SK-N-SH (cell line): ENCODE measurements at regions not wholly inside any gene's neighbourhood (a gene's known extent, or its start where the extent isn't known, plus 50 kb on each side); places are given as distances from the start of the nearest gene placed in this dataset.

Experiments used
- ELF1 ChIP-seq: IDR thresholded peaks from 2 replicates; pipeline ENCODE4 v1.4.0; 2012
- EP300 ChIP-seq, 2 experiments: IDR thresholded peaks; 2 replicates each; pipeline versions ENCODE4 v1.4.0 to v1.6.1; 2012; ENCODE audit warnings: borderline replicate concordance in 1 of 2, low read depth in 1 of 2, low read length in 1 of 2
- MEF2A ChIP-seq: IDR thresholded peaks from 2 replicates; pipeline ENCODE4 v1.4.0; 2012; ENCODE audit warnings: low read depth, borderline replicate concordance
- NRF1 ChIP-seq: IDR thresholded peaks from 2 replicates; pipeline ENCODE4 v1.6.1; 2012; ENCODE audit warnings: low read depth, mild to moderate bottlenecking, low read length
- TF ChIP-seq, protein P1 (sequence below): fragments of 200-600 bp; sonication (generic); IDR thresholded peaks from 2 replicates; pipeline ENCODE4 v1.6.1; 2017; ENCODE audit warnings: antibody characterized with exemption, mild to moderate bottlenecking, moderate library complexity
- TF ChIP-seq, protein P2 (sequence below): IDR thresholded peaks from 2 replicates; pipeline ENCODE4 v1.6.1; 2012; ENCODE audit warnings: mild to moderate bottlenecking, low read depth, low read length, moderate library complexity
- TF ChIP-seq, protein P3 (sequence below): IDR thresholded peaks from 2 replicates; pipeline ENCODE4 v1.4.0; 2012; ENCODE audit warnings: low read depth, borderline replicate concordance

DNA sequence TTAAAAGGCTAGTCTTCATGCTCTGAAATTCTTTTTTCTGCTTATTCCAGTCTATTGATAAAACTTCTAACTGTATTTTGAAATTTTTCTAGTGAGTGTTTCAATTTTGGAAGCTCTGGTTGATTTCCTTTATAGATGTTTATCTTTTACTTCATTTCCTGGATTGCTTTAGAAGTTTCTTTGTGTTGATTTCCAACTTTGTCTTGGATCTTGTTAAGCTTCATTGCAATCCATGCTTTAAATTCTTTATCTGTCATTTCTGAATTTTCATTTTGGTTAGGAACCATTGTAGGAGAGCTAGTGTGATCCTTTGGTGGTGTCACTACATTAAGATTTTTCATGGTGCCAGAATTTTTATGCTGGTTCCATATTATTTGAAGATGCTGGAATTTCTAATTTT lies 105.2 kb upstream of the DCBLD2 start:
- TF ChIP-seq, protein P1, sequence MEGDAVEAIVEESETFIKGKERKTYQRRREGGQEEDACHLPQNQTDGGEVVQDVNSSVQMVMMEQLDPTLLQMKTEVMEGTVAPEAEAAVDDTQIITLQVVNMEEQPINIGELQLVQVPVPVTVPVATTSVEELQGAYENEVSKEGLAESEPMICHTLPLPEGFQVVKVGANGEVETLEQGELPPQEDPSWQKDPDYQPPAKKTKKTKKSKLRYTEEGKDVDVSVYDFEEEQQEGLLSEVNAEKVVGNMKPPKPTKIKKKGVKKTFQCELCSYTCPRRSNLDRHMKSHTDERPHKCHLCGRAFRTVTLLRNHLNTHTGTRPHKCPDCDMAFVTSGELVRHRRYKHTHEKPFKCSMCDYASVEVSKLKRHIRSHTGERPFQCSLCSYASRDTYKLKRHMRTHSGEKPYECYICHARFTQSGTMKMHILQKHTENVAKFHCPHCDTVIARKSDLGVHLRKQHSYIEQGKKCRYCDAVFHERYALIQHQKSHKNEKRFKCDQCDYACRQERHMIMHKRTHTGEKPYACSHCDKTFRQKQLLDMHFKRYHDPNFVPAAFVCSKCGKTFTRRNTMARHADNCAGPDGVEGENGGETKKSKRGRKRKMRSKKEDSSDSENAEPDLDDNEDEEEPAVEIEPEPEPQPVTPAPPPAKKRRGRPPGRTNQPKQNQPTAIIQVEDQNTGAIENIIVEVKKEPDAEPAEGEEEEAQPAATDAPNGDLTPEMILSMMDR: no peak
- no peak for TF ChIP-seq MEF2A
- TF ChIP-seq, protein P2, sequence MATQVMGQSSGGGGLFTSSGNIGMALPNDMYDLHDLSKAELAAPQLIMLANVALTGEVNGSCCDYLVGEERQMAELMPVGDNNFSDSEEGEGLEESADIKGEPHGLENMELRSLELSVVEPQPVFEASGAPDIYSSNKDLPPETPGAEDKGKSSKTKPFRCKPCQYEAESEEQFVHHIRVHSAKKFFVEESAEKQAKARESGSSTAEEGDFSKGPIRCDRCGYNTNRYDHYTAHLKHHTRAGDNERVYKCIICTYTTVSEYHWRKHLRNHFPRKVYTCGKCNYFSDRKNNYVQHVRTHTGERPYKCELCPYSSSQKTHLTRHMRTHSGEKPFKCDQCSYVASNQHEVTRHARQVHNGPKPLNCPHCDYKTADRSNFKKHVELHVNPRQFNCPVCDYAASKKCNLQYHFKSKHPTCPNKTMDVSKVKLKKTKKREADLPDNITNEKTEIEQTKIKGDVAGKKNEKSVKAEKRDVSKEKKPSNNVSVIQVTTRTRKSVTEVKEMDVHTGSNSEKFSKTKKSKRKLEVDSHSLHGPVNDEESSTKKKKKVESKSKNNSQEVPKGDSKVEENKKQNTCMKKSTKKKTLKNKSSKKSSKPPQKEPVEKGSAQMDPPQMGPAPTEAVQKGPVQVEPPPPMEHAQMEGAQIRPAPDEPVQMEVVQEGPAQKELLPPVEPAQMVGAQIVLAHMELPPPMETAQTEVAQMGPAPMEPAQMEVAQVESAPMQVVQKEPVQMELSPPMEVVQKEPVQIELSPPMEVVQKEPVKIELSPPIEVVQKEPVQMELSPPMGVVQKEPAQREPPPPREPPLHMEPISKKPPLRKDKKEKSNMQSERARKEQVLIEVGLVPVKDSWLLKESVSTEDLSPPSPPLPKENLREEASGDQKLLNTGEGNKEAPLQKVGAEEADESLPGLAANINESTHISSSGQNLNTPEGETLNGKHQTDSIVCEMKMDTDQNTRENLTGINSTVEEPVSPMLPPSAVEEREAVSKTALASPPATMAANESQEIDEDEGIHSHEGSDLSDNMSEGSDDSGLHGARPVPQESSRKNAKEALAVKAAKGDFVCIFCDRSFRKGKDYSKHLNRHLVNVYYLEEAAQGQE: no peak
- no peak for TF ChIP-seq EP300 (IDR thresholded peaks at IDR 0.05; ENCODE audit: borderline replicate concordance in 1 of 2, low read depth in 1 of 2, low read length in 1 of 2)
- no peak for TF ChIP-seq NRF1
- TF ChIP-seq, protein P3, sequence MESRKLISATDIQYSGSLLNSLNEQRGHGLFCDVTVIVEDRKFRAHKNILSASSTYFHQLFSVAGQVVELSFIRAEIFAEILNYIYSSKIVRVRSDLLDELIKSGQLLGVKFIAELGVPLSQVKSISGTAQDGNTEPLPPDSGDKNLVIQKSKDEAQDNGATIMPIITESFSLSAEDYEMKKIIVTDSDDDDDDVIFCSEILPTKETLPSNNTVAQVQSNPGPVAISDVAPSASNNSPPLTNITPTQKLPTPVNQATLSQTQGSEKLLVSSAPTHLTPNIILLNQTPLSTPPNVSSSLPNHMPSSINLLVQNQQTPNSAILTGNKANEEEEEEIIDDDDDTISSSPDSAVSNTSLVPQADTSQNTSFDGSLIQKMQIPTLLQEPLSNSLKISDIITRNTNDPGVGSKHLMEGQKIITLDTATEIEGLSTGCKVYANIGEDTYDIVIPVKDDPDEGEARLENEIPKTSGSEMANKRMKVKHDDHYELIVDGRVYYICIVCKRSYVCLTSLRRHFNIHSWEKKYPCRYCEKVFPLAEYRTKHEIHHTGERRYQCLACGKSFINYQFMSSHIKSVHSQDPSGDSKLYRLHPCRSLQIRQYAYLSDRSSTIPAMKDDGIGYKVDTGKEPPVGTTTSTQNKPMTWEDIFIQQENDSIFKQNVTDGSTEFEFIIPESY: no peak
- TF ChIP-seq ELF1: no peak
